Brain microvascular endothelial cell (primary cell): ENCODE measurements at regions not wholly inside any gene's neighbourhood (a gene's known extent, or its start where the extent isn't known, plus 50 kb on each side); places are given as distances from the start of the nearest gene placed in this dataset.
"Not testable (repeated sequence)": the region's sequence is repeated elsewhere in the genome, so short reads cannot be mapped to it uniquely, and the experiment has no call there.

ENCODE experiments used
- DNase-seq: peaks from one replicate; pipeline ENCODE4 v3.0.0-alpha.2; 2020
- H3K27ac ChIP-seq: fragments of 250-450 bp; sonication (Bioruptor Pico); 2 replicates; pipeline ENCODE4 v1.5.1; 2020; ENCODE audit warnings: mild to moderate bottlenecking, moderate library complexity
- H3K27me3 ChIP-seq: fragments of 250-450 bp; sonication (Bioruptor Pico); replicated peaks from 2 replicates; pipeline ENCODE4 v1.5.1; 2020; ENCODE audit warnings: mild to moderate bottlenecking
- H3K36me3 ChIP-seq: fragments of 250-450 bp; sonication (Bioruptor Pico); replicated peaks from 2 replicates; pipeline ENCODE4 v1.5.1; 2020; ENCODE audit warnings: mild to moderate bottlenecking
- H3K4me3 ChIP-seq: 2 replicates; pipeline ENCODE4 v1.5.1; 2011; ENCODE audit warnings: low read depth, mild to moderate bottlenecking, control low read depth, low read length, moderate library complexity
- CTCF ChIP-seq: IDR thresholded peaks from 2 replicates; pipeline ENCODE4 v1.5.1; 2011; ENCODE audit warnings: low read depth, mild to moderate bottlenecking, moderate library complexity, low read length, control low read depth, inconsistent platforms; ENCODE audit errors: missing control alignments
- in situ Hi-C: cut with HindIII; loops from 2 replicates; pipeline ENCODE4 v1.10.0; 2017; ENCODE audit warnings: low sequenced_read_pairs, low pct_ligation_motif_present

- no peaks in the 10 kb centered on the region for H3K36me3 ChIP-seq
- H3K4me3 ChIP-seq = no peak overlapping the region
- no peak for DNase-seq
- in situ Hi-C loops = no loop called here
- no peaks in the 10 kb centered on the region for H3K27me3 ChIP-seq
- H3K27ac ChIP-seq = no peak overlapping the region
- TF ChIP-seq CTCF = no peak
Measured at GRCh38 chr9:113677569-113677968, 198.5 kb upstream of the ZNF618 start.

GRCh38 chr9:113678119-113678858 is 197.8 kb upstream of the ZNF618 start:
- H3K27me3 ChIP-seq = no peaks in the 10 kb centered on the region
- no peak overlapping the region for H3K4me3 ChIP-seq
- H3K36me3 ChIP-seq = no peaks in the 10 kb centered on the region
- no peak overlapping the region for H3K27ac ChIP-seq
- TF ChIP-seq CTCF = no peak
- in situ Hi-C loops = no loop called here
- no peak for DNase-seq

- in situ Hi-C loops = no loop called here
- H3K27ac ChIP-seq = no peak overlapping the region
- no peaks in the 10 kb centered on the region for H3K36me3 ChIP-seq
Measured at GRCh38 chr9:113678859-113679256, 197.3 kb upstream of the ZNF618 start.

GRCh38 chr9:113682297-113682771 is 193.8 kb upstream of the ZNF618 start:
- peak; percentile 85 for DNase-seq
- no peak overlapping the region for H3K27ac ChIP-seq
- in situ Hi-C loops = no loop called here

More at GRCh38 chr9:113678859-113679256, 197.3 kb upstream of the ZNF618 start:
- Histone ChIP-seq H3K4me3 (no peak overlapping the region), H3K27me3 (no peaks in the 10 kb centered on the region)
- TF ChIP-seq CTCF = no peak
- no peak for DNase-seq

GRCh38 chr9:113685636-113686035 is 190.5 kb upstream of the ZNF618 start:
- in situ Hi-C loops, DNase-seq, H3K27ac ChIP-seq, H3K36me3 ChIP-seq, H3K4me3 ChIP-seq: not testable (repeated sequence)
- H3K27me3 ChIP-seq = peaks cover 11% of the 10 kb centered on the region

More at GRCh38 chr9:113682297-113682771, 193.8 kb upstream of the ZNF618 start:
- no peak overlapping the region for H3K4me3 ChIP-seq
- no peaks in the 10 kb centered on the region for H3K36me3 ChIP-seq
- peaks cover 3% of the 10 kb centered on the region for H3K27me3 ChIP-seq
- peak; percentile 98 for TF ChIP-seq CTCF

- TF ChIP-seq CTCF = no peak
- in situ Hi-C loops = no loop called here
- no peaks in the 10 kb centered on the region for H3K36me3 ChIP-seq
- DNase-seq = no peak
- peaks cover 11% of the 10 kb centered on the region for H3K27me3 ChIP-seq
- H3K27ac ChIP-seq = no peak overlapping the region
- no peak overlapping the region for H3K4me3 ChIP-seq
Measured at GRCh38 chr9:113687107-113687679, 188.9 kb upstream of the ZNF618 start.
